ENCODE measurements at regions not wholly inside any gene's neighbourhood (a gene's known extent, or its start where the extent isn't known, plus 50 kb on each side); places are given as distances from the start of the nearest gene placed in this dataset.

DNA sequence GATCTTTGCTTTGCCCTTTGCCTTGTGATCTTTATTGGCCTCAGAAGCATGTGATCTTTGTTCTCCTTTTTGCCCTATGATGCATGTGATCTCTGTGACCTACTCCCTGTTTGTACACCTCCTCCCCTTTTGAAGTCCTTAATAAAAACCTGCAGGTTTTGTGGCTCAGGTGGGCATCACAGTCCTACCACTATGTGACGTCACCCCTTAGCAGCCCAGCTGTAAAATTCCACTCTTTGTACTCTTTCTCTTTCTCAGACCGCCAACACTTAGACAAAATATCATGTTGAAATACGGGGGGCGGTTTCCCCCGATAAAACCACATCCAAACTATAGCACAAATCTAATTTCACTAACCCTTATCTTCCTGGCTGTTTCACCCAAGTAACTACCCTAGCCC, 76.7 kb upstream of the RAPGEF4 start:
- in situ Hi-C loops (cut with HindIII; ENCODE audit: low sequenced_read_pairs), result no loop called here

DNA sequence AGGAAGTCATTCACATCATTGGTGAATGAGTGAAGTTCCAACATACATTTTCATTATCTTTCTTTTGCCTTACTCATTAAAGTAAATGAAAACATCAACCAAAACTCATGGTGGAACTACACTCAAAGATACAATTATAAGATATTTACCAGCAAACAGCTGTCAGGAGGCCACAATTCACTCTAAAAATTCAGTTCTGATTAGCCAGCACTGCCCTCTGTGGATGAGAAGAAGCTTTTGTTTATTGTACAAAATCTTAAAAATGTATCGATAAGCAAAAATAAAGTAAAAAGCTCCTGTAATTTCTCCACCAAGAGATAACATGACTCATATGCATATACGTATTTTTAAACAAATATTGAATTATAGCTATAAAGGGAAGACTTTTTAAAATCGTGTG, 73.5 kb upstream of the RAPGEF4 start:
- in situ Hi-C loops (cut with HindIII; ENCODE audit: low sequenced_read_pairs), result no loop called here

DNA sequence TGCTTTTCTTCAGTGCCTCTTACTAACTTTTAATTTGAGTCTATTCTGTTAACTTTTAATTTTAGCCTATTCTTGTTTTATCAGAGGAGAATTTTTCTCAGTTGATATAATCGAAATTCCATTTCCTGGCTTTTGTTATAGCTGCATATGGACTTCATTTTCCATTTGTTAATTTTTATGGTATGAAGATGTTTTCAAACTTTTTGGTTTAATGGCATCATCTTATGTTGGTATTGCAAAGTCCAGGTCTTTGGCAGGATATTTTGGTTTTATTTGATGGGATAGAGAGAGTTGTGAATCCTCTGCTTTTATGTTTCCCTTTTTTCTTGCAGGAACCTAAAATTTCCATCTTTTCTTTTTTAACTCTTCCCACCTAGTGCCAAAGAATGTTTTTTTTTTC, 70.9 kb upstream of the RAPGEF4 start:
- in situ Hi-C loops (cut with HindIII; ENCODE audit: low sequenced_read_pairs), result loop anchor here (5.0 kb wide), 1 partner anchor 42 kb away; no protein-coding TSS in a partner anchor

DNA sequence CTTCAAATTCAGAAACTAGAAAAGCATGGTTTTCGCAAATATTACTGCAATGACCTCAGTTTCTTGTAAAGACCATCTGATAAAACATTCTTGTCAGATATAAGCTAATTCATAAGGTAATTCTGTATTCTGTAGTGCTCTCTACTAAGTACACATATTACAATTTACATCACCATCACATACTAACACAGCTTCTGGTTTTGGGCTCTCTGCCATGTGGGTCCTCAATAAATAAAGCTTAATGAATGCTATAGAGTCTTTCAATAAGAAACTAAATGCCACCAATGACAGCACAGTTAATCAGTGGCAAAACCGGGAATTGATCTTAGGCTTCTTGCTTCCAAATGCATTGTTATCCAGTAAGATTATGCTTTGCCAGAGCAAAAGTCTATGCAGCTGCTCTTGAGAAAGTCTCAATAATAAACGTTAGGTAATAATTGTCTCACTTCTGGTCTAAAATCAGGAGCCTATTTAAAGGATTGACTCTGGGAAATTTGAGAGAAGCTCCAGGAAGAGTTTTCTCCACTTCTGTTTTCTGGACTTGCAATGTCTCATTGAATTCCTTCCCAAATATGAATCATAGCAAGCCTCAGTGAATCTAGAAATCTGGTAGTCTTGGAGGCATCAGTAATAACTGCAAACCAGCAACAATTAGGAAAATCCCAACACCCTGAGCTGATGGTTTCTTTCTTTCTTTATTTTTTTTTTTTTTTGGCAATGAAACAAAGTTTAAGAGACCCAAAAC, 67.9 kb upstream of the RAPGEF4 start:
- in situ Hi-C loops (cut with HindIII; ENCODE audit: low sequenced_read_pairs), result loop anchor here (5.0 kb wide), 1 partner anchor 45 kb away; no protein-coding TSS in a partner anchor

DNA sequence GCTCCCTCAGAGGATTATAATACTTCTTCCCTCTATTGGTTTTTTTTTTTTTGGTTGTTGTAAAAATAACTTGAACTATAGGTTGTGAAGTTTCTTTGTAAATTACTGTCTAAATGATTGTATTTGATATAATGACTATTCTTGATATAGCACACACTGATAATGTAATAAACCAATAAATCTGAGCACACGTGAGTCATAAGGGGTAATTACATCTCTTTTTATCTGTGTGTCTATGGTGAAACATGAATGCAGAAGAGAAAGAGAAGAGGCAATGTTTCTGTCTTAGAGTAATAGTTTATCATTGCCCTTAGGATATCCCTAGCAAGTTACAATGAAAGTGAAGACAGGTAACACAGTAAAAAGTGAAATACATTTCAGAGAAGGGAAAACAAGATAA, 64.1 kb upstream of the RAPGEF4 start:
- in situ Hi-C loops (cut with HindIII; ENCODE audit: low sequenced_read_pairs), result no loop called here

DNA sequence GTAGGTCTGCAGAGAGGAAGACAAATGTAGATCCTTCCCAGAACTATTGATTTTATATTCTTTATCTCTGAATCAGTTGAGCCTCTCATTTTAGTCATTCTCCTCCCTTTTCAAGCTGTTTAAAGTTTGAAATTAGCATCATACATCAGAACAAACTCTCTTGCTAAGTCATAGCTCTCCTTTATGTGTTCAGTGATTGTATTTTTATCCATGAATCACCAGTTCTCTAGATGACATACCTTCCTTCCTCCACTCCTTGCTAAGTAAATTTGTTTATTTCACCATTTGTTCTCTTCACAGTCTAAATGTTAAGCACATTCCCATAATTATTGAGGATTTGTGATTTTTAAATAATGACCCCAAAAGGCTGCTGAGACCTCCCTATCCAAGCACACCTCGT, 63.5 kb upstream of the RAPGEF4 start:
- in situ Hi-C loops (cut with HindIII; ENCODE audit: low sequenced_read_pairs), result no loop called here

DNA sequence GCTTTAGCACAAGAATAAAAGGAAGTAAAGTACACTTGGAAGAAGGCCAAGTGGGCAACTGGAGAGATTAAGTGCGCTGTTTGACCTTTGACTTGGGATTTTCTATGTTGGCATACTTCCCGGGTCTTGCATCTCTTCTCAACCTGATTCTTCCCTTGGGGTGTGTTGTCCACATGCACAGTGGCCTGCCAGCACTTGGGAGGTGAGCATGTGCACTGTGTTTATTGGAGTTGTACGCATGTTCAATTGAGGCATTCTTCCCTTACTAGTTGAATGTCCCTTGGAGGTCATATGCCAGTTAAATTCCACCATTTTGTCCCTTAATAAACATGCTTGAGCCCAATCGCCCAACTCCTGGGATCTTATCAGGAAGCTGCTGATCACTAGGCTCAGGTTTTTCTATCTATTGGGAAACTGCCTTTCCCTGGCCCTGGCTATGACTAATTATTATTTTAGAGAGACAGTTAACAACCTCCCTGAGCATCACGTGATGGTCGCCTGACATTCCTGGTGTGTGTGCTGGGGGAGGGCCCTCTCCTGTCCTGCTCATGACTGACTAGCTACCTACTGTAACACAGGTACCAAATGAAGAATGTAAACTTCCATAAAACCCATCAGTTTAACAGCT, 62.5 kb upstream of the RAPGEF4 start:
- in situ Hi-C loops (cut with HindIII; ENCODE audit: low sequenced_read_pairs), result no loop called here

DNA sequence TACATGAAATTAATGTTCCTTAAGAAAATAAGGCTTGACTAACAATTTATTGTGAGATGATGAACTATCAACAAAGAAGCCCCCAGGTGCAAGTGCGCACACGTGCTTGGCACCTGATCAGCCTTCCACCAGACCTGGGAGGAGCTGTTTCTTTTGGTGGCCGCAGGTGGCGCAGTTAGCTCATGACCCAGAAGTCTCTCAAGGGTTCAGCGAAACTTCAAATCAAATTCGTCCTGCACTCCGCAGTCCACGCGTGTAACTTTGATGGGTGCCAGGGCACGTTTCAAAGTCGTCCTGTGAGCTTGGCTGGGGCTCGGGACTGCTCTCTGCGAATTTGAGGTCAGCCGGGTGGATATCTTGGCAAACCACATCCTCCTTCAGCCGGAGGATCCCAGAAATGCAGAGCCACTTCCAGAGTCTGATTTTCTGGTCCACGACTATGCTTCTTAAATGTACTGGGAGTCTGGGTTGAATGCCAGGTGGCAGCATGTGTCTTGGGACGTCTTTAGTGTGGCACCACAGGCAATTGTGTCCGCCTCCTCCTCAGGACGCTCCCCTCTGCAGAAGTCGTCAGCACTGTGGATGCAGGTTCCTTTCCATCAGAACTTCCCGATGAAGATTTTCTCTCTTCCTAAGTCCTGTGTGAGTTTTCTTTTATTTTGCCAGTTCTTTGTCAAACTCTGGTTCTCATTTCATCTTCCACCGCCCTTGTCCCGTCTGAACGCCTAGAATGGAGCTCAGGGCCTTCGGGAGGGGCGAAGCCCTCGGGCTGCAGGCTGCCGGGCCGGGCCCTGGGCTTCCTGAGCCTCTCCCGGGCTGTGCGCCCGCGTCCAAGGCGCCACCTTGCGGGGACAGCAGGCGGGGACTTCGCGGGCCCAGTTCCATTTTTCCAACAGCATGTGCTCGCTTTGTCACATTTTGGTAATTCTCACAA, 61.3 kb upstream of the RAPGEF4 start:
- in situ Hi-C loops (cut with HindIII; ENCODE audit: low sequenced_read_pairs), result no loop called here

DNA sequence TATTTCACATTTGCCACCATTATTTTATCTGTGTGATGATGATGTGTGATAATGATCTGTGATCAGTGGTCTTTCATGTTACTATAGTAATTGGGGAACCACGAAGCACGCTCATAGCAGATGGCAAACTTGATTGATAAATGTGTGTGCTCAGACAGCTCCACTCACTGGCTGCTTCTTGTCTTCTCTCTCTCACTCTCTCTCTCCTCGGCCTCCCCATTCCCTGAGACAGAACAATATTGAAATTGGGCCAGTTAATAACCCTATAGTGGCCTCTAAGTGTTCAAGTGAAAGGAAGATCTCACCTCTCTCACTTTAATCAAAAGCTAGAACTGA, 60.7 kb upstream of the RAPGEF4 start:
- in situ Hi-C loops (cut with HindIII; ENCODE audit: low sequenced_read_pairs), result no loop called here

DNA sequence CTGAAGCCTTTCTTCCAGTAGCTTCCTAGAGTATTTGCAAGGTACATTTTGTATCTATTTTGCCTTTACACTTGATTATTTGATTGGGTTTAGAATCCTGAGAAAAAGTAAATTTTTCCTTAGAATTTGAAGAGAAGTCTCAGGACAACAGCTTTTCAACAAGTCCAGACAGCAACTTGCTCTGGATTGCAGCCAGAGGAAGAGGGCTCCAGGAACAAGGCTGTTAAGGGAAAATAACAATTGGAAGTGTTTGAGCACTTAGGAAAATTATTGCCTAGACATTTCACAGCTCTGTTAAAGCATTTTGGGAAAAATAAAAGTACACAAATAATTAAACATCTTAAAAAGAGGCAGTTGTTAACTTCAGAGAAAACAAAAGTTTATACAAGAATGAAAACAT, 58.3 kb upstream of the RAPGEF4 start:
- in situ Hi-C loops (cut with HindIII; ENCODE audit: low sequenced_read_pairs), result no loop called here

DNA sequence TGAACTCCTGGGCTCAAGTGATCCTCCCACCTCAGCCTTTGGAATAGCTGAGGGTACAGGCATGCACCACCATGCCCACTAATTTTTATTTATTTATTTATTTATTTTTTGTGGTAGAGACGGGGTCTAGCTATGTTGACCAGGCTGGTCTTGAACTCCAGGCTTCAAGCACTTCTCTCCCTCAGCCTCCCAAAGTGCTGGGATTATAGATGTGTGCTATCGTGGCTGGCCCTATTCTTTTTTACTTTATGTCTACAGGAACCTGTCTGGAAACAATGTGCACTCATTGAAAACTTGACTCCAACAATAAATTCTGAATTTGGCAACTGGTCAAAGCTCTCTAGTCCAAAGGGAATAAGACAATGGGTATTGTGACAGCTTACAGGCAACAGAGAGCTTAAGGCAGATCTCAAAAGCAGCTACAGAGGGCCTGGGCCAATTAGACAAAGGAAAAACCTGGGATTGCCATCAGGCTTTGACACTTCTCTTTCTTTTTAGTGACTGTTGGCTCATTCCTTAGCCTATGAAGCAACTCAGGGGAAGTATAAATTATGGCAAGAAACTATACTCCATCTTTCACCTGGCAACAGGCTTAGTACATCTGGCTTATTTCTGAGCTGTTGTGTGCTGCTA, 55.1 kb upstream of the RAPGEF4 start:
- in situ Hi-C loops (cut with HindIII; ENCODE audit: low sequenced_read_pairs), result loop anchor here (10.0 kb wide), 1 partner anchor 86 kb away; no protein-coding TSS in a partner anchor

DNA sequence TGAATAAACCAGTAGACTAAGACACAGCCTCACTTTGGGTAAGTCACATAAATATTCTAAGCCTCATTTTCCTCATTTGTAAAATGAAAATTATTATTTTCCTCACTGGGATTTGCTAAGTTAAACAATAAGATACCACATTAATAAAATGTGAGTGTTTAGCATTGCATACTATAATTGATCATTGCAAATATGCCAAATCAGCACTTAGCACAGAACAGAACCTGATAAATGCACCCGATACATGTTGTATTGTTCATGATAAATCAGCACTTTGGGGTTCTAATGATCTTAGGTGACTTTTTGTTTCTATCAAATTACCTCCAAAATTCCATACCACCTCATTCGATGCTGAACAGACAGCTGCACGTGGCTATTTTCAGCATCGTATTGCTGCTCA, 50.2 kb upstream of the RAPGEF4 start:
- in situ Hi-C loops (cut with HindIII; ENCODE audit: low sequenced_read_pairs), result loop anchor here (10.0 kb wide), 1 partner anchor 91 kb away; no protein-coding TSS in a partner anchor

Measured in endothelial cell of hepatic sinusoid (primary cell).